Breast epithelium (tissue), 3 donors: ENCODE measurements at regions not wholly inside any gene's neighbourhood (a gene's known extent, or its start where the extent isn't known, plus 50 kb on each side); places are given as distances from the start of the nearest gene placed in this dataset.

Experiments
- POLR2A ChIP-seq: fragments of 450-650 bp; IDR thresholded peaks from one replicate; pipeline ENCODE4 v1.6.1; 2016; ENCODE audit warnings: antibody characterized with exemption, mild to moderate bottlenecking, moderate library complexity
- POLR2AphosphoS5 ChIP-seq, 3 donors: sonication (generic); formaldehyde crosslinking; IDR thresholded peaks; one replicate each; pipeline ENCODE4 v1.6.1; 2017; ENCODE audit warnings: antibody characterized with exemption in 3 of 3
- TF ChIP-seq, protein P1 (sequence below), 3 donors: fragments of 450-650 bp; IDR thresholded peaks; one replicate each; pipeline ENCODE4 v1.5.1; 2016 to 2017; ENCODE audit warnings: antibody characterized with exemption in 3 of 3, mild to moderate bottlenecking in 3 of 3, moderate library complexity in 3 of 3

DNA sequence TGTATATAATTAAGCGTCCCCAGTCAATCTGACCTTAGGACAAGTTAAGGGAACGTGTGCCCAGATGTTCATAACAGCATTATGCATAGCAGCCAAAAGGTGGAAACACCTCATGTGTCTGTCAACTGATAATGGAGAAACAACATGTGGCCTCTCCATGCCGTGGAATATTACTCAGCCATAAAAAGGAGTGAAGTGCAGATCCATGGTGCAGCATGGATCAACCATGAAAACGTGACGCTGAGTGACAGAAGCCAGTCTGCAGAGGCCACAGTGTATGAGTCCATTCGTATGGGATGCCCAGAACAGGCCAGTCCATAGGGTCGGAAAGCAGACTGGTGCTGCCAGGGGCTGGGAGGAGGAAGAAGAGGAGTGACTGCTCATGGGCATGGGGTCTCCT lies 161.0 kb upstream of the CIBAR2 start:
- TF ChIP-seq, protein P1, sequence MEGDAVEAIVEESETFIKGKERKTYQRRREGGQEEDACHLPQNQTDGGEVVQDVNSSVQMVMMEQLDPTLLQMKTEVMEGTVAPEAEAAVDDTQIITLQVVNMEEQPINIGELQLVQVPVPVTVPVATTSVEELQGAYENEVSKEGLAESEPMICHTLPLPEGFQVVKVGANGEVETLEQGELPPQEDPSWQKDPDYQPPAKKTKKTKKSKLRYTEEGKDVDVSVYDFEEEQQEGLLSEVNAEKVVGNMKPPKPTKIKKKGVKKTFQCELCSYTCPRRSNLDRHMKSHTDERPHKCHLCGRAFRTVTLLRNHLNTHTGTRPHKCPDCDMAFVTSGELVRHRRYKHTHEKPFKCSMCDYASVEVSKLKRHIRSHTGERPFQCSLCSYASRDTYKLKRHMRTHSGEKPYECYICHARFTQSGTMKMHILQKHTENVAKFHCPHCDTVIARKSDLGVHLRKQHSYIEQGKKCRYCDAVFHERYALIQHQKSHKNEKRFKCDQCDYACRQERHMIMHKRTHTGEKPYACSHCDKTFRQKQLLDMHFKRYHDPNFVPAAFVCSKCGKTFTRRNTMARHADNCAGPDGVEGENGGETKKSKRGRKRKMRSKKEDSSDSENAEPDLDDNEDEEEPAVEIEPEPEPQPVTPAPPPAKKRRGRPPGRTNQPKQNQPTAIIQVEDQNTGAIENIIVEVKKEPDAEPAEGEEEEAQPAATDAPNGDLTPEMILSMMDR (IDR thresholded peaks at IDR 0.05): no peak
- TF ChIP-seq POLR2A (no peak), POLR2AphosphoS5 (IDR thresholded peaks at IDR 0.05) (no peak)
